Uterus (tissue), 3 donors: ENCODE measurements at regions not wholly inside any gene's neighbourhood (a gene's known extent, or its start where the extent isn't known, plus 50 kb on each side); places are given as distances from the start of the nearest gene placed in this dataset.

Experiments
- DNase-seq, 2 donors: peaks; one replicate each; pipeline ENCODE4 v3.0.0-alpha.2; 2019 to 2020
- H3K27ac ChIP-seq, 2 donors: fragments of 200-600 bp; sonication (generic); 1 replicate in 1 of 2; 2 replicates in 1 of 2; pipeline ENCODE4 v1.5.1; 2016 to 2018
- H3K27me3 ChIP-seq, 2 donors: fragments of 200-600 bp; sonication (generic); one replicate each; pipeline ENCODE4 v1.5.1; 2018 to 2019; ENCODE audit warnings: control low read depth in 1 of 2
- H3K36me3 ChIP-seq, 2 donors: fragments of 200-600 bp; sonication (generic); one replicate each; pipeline ENCODE4 v1.5.1; 2019; ENCODE audit warnings: control low read depth in 1 of 2
- H3K4me1 ChIP-seq, 2 donors: fragments of 200-600 bp; sonication (generic); one replicate each; pipeline ENCODE4 v1.5.1; 2018 to 2019; ENCODE audit warnings: control low read depth in 1 of 2
- H3K4me3 ChIP-seq, 2 donors: fragments of 200-600 bp; sonication (generic); 1 replicate in 1 of 2; 2 replicates in 1 of 2; pipeline ENCODE4 v1.5.1; 2018 to 2019; ENCODE audit warnings: mild to moderate bottlenecking in 1 of 2
- H3K9me3 ChIP-seq, 2 donors: fragments of 200-600 bp; sonication (generic); one replicate each; pipeline ENCODE4 v1.5.1; 2019; ENCODE audit warnings: control low read depth in 1 of 2
- POLR2A ChIP-seq, 2 donors: fragments of 450-650 bp; IDR thresholded peaks; one replicate each; pipeline ENCODE4 v1.6.1; 2016; ENCODE audit warnings: antibody characterized with exemption in 2 of 2, mild to moderate bottlenecking in 1 of 2, moderate library complexity in 1 of 2
- intact Hi-C: fragments of 100-400 bp; cut with DNase I; formaldehyde crosslinking; loops from one replicate; pipeline ENCODE4 v1.15.1; 2023; ENCODE audit warnings: low total_unique reads
- TF ChIP-seq, protein P1 (sequence below), 4 experiments: fragments of 200-600 bp in 2 of 4; fragments of 450-650 bp in 2 of 4; sonication (generic) in 2 of 4; IDR thresholded peaks; one replicate each; pipeline ENCODE4 v1.5.1; 2016 to 2019; ENCODE audit warnings: antibody characterized with exemption in 4 of 4, mild to moderate bottlenecking in 2 of 4, moderate library complexity in 1 of 4
- donor health status: DM: yes; HTN: yes; CAD: no.

DNA sequence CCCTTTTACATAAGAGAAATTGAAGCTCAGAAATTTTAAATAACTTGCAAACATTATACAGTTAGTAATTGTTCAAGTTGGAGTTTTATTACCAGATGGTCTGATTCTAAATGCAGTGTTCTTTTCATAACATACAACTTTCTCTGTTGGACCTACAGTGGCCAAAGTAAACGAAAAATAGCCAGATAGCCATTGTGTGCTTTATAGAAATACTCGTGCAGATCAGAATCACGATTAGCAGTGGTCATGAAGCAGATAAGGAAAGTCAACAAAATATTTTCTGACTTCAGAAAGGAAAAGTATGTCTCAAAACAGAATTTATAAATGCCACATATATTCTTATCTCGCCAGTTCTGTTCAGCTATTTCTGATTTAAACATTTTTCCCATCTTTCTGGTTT is 436.9 kb downstream of the CNTN6 start:
- intact Hi-C loops, result no loop called here
- DNase-seq, result no peak
- H3K4me3 ChIP-seq, result no peak overlapping the region
- TF ChIP-seq, protein P1, sequence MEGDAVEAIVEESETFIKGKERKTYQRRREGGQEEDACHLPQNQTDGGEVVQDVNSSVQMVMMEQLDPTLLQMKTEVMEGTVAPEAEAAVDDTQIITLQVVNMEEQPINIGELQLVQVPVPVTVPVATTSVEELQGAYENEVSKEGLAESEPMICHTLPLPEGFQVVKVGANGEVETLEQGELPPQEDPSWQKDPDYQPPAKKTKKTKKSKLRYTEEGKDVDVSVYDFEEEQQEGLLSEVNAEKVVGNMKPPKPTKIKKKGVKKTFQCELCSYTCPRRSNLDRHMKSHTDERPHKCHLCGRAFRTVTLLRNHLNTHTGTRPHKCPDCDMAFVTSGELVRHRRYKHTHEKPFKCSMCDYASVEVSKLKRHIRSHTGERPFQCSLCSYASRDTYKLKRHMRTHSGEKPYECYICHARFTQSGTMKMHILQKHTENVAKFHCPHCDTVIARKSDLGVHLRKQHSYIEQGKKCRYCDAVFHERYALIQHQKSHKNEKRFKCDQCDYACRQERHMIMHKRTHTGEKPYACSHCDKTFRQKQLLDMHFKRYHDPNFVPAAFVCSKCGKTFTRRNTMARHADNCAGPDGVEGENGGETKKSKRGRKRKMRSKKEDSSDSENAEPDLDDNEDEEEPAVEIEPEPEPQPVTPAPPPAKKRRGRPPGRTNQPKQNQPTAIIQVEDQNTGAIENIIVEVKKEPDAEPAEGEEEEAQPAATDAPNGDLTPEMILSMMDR (IDR thresholded peaks at IDR 0.05), result no peak
- no peak for TF ChIP-seq POLR2A (IDR thresholded peaks at IDR 0.05)
- no peaks in the 10 kb centered on the region for H3K4me1 ChIP-seq
- no peaks in the 10 kb centered on the region for H3K27me3 ChIP-seq
- H3K36me3 ChIP-seq, result no peaks in the 10 kb centered on the region
- H3K9me3 ChIP-seq, result no peaks in the 10 kb centered on the region
- no peak overlapping the region for H3K27ac ChIP-seq

- Histone ChIP-seq H3K4me3 (no peak overlapping the region), H3K27me3 (no peaks in the 10 kb centered on the region), H3K36me3 (no peaks in the 10 kb centered on the region), H3K4me1 (no peaks in the 10 kb centered on the region), H3K27ac (no peak overlapping the region), H3K9me3 (no peaks in the 10 kb centered on the region)
- intact Hi-C loops, result no loop called here
- no peak for DNase-seq
- TF ChIP-seq, protein P1 (IDR thresholded peaks at IDR 0.05), result no peak
- TF ChIP-seq POLR2A (IDR thresholded peaks at IDR 0.05), result no peak
Observed at GRCh38 chr3:1531981-1532380, 439.2 kb downstream of the CNTN6 start.

- H3K36me3 ChIP-seq, result no peaks in the 10 kb centered on the region
Observed at GRCh38 chr3:1532935-1533606, 440.2 kb downstream of the CNTN6 start.

DNA sequence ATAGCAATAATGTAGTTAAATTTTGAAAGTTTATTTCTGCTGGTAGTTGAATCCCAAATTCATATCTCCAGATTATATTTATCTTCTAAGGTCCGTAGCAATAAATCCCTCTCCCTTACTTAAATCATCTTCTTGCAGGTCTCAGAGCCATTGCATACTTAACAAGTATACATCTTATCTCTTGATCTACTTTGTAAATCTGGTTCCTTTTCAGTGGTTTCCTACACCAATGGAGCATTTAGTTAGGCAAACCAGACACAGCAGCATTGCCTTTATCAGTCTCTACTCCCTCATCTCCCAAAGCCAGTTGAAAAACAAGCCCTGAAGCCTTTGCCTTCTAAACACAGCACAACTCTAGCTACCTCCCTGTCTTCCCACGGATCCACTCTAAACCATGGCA is 440.9 kb downstream of the CNTN6 start:
- no peaks in the 10 kb centered on the region for H3K9me3 ChIP-seq
- H3K36me3 ChIP-seq, result no peaks in the 10 kb centered on the region
- no peak overlapping the region for H3K27ac ChIP-seq
- intact Hi-C loops, result no loop called here
- DNase-seq, result no peak
- no peaks in the 10 kb centered on the region for H3K4me1 ChIP-seq
- no peak for TF ChIP-seq POLR2A (IDR thresholded peaks at IDR 0.05)
- TF ChIP-seq, protein P1 (IDR thresholded peaks at IDR 0.05), result no peak
- no peaks in the 10 kb centered on the region for H3K27me3 ChIP-seq
- H3K4me3 ChIP-seq, result no peak overlapping the region

More at GRCh38 chr3:1532935-1533606, 440.2 kb downstream of the CNTN6 start:
- TF ChIP-seq, protein P1 (IDR thresholded peaks at IDR 0.05), result no peak
- TF ChIP-seq POLR2A (IDR thresholded peaks at IDR 0.05), result no peak
- Histone ChIP-seq H3K27ac (no peak overlapping the region), H3K27me3 (no peaks in the 10 kb centered on the region), H3K4me1 (no peaks in the 10 kb centered on the region), H3K4me3 (no peak overlapping the region), H3K9me3 (no peaks in the 10 kb centered on the region)
- DNase-seq, result no peak
- intact Hi-C loops, result no loop called here

GRCh38 chr3:1534252-1534651 is 441.4 kb downstream of the CNTN6 start:
- no peaks in the 10 kb centered on the region for H3K4me1 ChIP-seq
- intact Hi-C loops, result no loop called here
- H3K4me3 ChIP-seq, result no peak overlapping the region
- H3K36me3 ChIP-seq, result no peaks in the 10 kb centered on the region
- H3K27ac ChIP-seq, result no peak overlapping the region
- TF ChIP-seq, protein P1 (IDR thresholded peaks at IDR 0.05), result no peak
- no peaks in the 10 kb centered on the region for H3K9me3 ChIP-seq
- H3K27me3 ChIP-seq, result no peaks in the 10 kb centered on the region
- DNase-seq, result no peak
